ENCODE measurements at regions not wholly inside any gene's neighbourhood (a gene's known extent, or its start where the extent isn't known, plus 50 kb on each side); places are given as distances from the start of the nearest gene placed in this dataset.

DNA sequence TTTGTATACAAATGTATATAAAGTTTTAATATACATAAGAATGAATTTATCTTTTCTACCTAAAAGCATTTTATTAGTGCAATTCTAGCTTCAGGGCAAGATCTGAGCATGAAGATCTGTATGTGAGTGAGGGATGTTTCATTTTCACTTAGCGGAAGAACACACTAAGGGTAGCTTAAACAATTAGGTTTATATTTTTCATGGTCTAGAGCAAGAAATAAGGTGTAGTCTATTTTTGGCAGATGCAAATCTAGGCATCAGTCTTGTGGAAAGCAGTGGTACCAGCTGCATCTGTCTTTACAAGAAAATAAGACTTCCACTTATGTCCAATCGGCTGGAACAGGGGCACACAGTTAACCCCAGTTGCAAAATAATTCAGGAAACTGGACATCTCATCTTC, 433.3 kb downstream of the ADAM29 start:
- TF ChIP-seq, protein P1, sequence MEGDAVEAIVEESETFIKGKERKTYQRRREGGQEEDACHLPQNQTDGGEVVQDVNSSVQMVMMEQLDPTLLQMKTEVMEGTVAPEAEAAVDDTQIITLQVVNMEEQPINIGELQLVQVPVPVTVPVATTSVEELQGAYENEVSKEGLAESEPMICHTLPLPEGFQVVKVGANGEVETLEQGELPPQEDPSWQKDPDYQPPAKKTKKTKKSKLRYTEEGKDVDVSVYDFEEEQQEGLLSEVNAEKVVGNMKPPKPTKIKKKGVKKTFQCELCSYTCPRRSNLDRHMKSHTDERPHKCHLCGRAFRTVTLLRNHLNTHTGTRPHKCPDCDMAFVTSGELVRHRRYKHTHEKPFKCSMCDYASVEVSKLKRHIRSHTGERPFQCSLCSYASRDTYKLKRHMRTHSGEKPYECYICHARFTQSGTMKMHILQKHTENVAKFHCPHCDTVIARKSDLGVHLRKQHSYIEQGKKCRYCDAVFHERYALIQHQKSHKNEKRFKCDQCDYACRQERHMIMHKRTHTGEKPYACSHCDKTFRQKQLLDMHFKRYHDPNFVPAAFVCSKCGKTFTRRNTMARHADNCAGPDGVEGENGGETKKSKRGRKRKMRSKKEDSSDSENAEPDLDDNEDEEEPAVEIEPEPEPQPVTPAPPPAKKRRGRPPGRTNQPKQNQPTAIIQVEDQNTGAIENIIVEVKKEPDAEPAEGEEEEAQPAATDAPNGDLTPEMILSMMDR (IDR thresholded peaks at IDR 0.05), result no peak
- TF ChIP-seq EP300 (IDR thresholded peaks at IDR 0.05), result no peak
- no peak for TF ChIP-seq POLR2A (IDR thresholded peaks at IDR 0.05)

Data from tibial nerve (tissue), 4 donors.